TTC549 (cell line): ENCODE measurements at regions not wholly inside any gene's neighbourhood (a gene's known extent, or its start where the extent isn't known, plus 50 kb on each side); places are given as distances from the start of the nearest gene placed in this dataset.
"Not testable (repeated sequence)": the region's sequence is repeated elsewhere in the genome, so short reads cannot be mapped to it uniquely, and the experiment has no call there.

Source experiments
- FAIRE-seq: peaks from 2 replicates; lab custom pipeline; 2012; peaks lifted over from hg19 to GRCh38; lab: Jason Lieb, UNC

DNA sequence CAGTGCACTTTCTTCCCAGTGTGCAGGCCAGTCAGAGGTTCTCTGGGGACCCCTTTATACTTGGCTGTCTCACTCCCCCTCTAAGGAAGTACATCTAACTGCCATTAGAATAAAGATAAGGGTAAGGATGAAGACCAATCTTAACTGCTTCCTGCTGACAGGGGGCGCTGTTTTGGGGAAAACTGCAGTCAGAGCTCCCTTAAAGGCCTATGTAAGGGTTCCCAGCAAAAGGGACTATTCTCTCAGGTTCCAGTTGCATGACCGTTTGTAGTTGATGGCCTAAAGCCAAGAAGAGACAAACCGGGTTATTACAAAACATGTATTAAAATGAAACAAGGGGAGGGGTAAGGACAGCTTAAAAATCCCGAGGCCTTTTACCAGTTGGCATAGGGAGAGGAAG, 115.6 kb upstream of the SPIN4 start:
- FAIRE-seq = no peak

DNA sequence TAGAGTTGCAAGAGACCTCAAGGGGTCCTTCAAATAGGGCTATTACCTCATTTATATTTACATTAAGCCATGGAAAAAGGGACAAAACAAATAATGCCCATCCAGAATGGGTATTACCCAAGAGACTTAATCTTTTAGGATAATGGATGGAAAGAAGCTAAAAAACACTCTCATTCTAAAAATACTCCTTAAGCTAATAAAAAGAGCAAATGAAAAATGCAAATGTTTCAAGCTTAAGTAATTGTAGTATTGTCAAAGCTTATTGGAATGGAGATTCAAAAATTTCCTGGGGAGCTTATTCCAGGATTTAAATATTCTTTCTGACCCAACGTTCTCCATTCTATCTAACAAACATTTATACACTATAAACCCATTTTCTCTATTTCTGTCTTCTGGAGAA, 107.8 kb upstream of the SPIN4 start:
- FAIRE-seq = no peak

DNA sequence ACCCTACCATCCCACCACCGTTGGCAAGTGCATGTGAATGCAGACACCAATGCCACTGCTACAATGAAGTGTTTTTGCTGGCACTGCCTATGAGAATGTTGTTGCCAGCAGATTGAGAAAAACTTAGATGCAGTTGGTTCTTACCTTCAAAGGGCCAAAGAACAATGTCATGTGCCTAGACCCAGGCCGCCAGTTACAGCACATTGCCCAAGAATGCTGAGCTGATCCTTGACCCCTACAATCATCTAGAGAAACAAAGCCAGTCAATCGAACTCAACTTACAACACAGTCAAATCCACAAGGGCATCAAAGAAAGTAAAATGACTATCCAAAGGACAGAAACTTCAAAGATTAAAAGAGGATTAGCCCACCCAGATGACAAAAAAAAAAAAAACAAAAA, 102.4 kb upstream of the SPIN4 start:
- FAIRE-seq = no peak

DNA sequence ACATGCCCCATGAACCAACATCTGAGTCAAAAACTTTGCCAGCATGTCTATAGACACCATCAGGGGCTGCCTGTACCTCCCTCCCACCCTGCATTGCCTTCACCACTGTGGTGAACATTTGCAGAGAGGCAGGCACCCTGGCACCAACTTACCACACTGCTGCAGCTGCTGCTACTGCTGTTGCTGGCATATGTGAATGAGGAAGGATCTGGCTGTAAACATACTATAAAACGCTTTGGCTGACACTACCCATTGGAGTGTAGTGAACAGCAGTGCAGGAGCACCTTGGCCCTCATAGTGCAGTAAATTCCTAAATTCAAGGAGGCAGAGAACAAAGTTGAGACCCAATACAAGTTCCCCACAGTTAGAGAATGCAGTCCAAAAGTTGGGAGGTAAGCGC, 90.6 kb upstream of the SPIN4 start:
- FAIRE-seq = no peak

DNA sequence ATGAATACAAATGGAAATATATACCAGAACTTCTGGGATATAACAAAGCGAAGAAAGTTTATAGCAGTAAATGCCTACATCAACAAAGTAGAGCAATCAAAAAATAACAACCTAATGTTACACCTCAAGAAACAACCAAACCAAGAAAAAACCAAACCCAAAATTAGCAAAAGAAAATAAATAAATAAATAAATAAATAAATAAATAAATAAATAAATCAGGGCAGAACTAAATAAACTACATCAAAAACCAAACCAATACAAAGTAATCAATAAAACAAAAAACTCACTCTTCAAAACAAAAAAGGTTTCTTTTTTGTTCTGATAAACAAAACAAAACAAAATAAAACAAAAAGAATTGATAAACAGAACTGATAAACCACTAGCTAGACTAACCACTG, 88.4 kb upstream of the SPIN4 start:
- FAIRE-seq = no peak

DNA sequence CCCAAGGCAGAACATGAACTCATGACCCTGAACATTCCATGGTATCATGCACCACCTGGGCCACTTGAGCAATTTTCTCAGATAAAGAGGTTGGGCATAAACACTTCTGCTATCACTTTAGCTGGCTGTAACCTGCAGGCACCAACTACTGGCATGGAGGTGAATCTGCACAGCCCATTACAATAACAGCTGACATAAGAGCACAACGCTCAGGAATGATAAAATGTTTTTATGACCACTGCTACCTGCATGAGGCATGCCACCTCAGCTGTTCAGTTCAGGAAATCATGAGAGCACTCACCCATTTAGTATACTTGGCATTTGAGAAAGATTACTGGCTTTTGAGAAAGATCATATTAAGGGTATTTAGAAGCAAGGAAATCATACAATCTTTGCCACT, 85.7 kb upstream of the SPIN4 start:
- no peak for FAIRE-seq

DNA sequence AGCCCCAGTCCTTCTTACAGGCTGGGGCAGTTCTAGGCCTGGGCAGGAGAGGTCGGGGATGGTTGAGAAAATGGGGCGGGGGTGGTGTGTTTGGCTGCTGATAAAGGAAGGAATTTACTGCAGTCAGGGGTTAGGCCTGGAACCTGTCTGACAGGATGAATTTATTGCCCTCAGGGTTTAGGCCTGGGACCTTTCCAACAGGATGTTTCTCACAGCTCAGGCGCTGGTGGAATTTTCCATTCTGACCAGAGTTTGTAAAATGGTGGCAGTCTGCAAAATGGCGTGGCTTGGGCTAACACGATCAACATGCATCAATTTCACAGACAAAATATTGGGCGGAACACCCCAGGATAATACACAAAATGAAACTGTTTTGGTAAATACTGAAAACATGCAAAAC, 83.5 kb upstream of the SPIN4 start:
- no peak for FAIRE-seq

DNA sequence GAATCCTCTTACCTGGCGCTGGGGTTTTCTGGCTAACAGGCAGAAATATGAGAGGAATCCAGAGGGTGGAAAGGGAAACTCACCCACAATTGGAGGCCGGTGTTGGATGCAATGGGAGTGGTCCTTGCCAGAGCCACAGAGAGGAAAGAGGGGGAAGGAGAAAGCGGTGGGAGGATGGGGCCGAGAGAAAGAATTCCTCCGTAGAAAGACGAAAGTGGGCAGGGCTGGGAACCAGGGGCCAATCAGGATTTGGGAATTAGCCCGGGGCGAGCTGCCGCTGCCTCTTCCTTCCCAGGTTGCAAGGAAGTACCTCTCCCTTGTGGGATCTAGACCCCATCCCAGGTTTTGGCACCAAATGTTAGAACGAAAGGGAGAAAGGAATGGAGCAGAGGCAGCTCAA, 83.1 kb upstream of the SPIN4 start:
- FAIRE-seq = no peak

DNA sequence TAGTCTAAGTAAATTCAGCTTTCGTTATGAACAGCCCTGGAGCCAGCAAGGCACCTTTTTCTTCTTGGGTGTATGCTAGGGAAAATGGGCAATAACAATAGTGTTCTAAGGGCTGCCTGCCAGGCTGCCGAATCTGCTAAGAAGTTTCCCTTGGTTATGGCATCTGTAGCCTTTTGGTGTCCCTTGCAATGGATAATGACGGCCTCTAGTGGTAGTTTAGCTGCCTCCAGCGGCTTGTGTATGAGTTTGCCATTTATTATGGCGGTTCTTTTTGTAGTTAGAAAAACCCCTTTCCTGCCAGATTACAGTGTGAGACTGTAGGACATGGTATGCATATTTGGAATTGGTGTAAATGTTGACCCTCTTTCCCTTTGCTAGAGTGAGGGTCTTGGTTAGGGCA, 78.9 kb upstream of the SPIN4 start:
- FAIRE-seq = no peak

DNA sequence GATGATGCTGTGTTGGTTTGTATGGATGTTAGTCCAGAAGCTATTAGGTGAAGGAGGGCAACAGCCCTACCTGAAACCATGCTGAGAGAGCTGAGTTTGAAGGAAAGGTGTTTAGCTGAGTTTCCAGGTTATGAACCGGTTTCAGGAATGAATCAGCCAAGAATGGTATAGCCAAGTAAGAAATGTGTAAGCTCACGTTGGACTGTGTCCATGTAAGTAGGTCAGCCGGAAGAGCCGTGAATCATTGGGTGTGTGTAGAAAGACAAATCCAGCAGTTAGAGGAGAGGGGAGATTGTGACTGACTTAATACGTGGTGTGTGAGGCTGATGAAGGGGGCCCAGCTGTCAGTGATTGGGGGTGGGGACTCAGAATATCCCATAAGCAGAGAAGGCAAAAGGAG, 77.2 kb upstream of the SPIN4 start:
- FAIRE-seq = no peak

DNA sequence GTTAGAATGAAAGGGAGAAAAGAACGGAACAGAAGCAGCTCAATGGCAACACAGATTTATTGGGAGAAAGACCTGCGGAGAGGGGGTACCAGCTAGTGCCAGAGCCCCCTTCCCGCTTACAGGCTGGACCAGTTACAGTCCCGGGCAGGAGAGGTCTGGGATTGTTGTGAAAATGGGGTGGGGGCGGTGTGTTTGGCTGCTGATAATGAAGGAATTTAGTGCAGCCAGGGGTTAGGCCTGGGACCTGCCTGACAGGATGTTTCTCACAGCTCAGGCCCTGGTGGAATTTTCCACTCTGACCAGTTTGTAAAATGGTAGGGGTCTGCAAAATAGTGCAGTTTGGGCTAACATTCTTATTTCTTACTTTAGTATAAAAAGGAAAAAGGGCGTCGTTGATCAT, 75.4 kb upstream of the SPIN4 start:
- no peak for FAIRE-seq

DNA sequence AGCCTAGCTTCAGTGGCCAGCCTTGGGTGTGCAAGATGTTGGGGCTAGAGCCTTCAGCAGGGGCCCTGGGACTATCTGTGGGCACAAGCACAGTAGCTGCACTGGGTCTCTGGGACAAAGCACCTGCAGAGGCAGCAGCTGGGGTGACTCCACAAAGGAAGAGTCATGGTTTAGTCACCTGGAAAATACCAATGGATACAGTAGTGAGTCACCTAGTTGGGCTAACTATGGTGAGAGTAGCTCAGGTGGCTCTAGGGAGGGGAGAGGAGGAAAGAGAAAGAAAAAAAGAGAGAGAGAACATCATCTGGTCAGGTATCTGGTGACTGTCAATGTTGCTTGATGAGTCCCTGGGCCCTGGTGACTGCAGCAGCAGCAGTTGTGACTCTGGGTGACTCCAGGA, 72.9 kb upstream of the SPIN4 start:
- FAIRE-seq = no peak

DNA sequence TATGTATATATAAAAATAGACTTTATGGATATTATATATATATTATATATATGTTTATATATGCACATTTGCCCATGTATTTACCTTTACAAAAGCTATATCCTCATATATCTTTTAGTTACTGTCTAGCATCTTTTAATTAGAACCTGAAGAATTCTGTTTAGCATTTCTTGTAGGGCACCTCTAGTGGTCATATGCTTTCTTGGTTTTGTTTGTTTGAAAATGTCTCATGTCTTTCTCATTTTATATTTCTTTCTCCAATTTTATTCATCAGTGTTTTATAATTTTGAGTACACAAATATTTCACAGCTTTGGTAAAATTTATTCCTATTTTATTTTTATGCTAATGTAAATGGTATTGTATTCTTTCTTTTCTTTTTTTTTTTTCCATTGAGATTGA, 70.3 kb upstream of the SPIN4 start:
- no peak for FAIRE-seq

DNA sequence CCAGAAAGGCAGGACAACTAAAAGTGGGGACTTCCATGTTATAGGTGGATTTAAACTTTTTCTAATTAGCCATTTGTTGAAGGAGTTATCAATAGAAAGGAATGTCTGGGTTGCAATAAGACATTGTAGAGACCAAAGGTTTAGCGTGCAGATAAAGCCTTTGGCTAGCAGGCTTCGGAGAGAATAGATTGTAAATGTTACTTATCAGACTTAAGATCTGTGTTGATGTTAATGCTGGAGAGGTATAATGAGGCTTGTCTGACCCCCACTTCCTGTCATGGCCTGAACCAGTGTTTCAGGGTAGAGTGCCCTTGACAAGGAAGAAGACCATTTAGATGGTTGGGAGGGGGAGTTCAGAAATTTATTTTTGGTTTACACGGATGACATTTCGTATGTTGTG, 67.1 kb upstream of the SPIN4 start:
- no peak for FAIRE-seq

DNA sequence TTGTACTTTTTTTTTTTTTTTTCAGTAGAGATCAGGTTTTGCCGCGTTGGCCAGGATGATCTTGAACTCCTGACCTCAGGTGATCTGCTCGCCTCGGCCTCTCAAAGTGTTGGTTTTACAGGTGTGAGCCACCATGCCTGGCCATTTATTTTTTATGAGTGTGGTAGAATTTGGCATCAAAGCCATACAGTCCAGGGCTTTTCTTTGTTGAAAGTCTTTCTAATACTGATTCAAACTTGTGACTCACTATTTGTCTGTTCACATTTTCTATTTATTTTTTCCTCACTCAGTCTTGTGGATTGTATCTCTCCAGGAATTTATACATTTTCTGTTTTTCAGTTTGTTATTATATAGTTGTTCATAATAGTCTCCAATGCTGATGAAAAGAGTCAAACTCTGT, 66.5 kb upstream of the SPIN4 start:
- no peak for FAIRE-seq

DNA sequence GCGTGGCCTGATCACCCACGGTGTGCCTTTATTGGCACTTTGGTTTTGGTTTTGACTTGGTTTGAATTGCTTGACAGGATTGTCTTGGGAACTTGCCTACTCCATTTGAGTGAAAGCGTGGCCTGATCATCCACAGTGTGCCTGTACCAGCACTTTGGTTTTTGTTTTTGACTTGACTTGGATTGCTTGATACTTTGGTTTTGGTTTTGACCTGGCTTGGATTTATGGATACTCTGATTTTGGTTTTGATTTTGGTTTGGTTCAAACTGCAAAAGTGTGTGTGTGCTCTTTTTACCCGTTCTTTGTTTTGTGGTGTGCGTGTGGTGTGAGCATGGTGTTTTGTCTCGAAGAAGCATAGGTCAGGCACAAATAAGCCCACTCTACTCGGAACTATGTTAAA, 58.8 kb upstream of the SPIN4 start:
- not testable (repeated sequence) for FAIRE-seq

DNA sequence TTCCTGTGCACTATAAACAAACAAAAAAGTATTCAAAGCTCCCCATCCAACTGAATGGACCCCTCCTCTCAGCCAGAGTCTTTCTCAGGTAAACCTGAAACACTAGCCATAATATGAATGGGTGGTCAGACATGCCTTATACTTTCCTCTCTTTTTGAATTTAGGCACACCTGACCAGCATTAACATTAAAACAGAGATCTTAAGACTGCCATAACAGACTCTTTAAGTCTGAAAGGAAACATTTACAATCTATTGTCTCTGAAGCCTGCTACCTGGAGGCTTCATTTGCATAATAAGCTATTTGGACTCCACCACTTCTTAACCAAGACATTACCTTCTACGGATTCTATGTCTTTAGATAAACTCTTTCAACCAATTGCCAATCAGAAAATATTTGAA, 56.9 kb upstream of the SPIN4 start:
- no peak for FAIRE-seq

DNA sequence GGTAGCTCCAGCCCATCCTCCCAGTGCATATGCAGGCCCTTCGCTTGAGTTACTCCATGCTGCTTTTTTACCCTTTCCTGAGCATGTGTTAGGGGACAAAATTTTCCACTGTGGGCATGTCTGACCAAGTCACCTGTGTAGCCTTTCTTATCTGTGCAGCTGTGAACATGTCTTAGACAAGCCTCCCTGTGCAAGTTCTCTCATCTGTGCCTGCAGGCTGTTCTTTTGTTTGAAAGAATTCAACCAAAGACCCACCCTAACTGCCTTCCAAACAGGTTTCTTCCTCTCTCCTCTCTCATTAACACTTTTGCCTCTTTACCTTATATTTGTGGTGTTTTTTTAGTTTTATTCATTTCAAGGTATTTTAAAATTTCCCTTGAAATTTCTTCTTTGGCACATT, 53.2 kb upstream of the SPIN4 start:
- FAIRE-seq = no peak

DNA sequence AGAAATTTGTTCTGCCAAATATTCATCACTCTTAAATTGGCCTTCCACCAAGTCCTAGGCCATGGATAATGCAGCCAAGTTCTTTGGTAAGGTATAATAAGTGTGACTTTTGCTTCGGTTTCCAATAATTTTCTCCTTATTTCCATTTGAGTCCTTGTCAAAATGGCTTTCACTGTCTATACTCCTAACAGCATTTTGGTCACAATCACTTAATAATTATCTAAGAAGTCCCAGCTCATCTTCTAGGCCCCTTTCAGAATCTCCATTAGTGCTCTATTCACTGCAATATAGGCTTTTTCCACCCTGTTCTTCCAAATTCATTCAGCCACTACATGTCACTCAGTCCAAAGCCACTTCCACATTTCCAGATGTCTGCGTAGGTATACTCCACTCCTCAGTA, 51.0 kb upstream of the SPIN4 start:
- no peak for FAIRE-seq
